ENCODE measurements at regions not wholly inside any gene's neighbourhood (a gene's known extent, or its start where the extent isn't known, plus 50 kb on each side); places are given as distances from the start of the nearest gene placed in this dataset.

DNA sequence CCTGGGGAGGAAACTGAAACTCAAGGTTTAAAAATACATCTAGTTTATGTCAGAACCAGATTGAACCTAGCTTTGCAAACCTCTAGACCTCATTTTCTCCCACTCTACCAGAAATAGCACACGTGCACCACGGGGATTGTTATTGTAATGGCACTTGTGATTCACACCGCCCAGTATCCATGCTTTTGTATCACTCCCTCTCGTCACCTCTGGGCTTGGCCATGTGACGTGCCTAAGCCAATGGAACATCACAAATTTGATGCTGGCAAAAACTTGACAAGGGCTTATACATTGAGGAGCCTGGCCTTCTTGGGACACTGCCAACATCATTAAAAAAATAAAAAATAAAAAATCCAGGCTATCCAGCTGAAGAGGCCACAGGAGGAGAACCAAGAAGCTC, 495.8 kb upstream of the POU3F3 start:
- TF ChIP-seq CTCF (IDR thresholded peaks at IDR 0.05; ENCODE audit: low read depth, low read length, missing control alignments), result no peak
- in situ Hi-C loops (cut with HindIII; ENCODE audit: low sequenced_read_pairs), result no loop called here
- DNase-seq (ENCODE audit: low read depth), result no peak
- H3K4me3 ChIP-seq (ENCODE audit: low read depth, low read length), result no peak overlapping the region

DNA sequence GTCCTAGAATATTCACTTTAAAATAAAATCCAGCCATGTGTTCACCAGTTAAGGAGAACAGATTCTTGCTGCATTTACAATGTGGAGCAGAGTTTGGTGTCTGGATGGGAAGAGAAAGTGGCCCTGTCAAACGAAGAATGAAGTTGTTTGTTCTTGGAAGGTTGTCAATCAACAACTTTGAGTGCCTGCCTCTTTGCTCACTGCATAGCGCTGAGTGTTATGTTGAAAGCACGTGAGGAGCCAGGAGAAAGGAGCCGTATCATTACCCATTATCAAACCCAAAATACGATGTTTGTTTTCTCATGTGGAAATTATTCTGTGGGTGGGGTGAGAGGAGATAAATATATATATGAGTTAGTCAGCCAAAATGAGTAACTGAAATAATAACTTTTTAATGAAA, 492.5 kb upstream of the POU3F3 start:
- TF ChIP-seq CTCF (IDR thresholded peaks at IDR 0.05; ENCODE audit: low read depth, low read length, missing control alignments), result no peak
- no peak overlapping the region for H3K4me3 ChIP-seq (ENCODE audit: low read depth, low read length)
- in situ Hi-C loops (cut with HindIII; ENCODE audit: low sequenced_read_pairs), result no loop called here
- no peak for DNase-seq (ENCODE audit: low read depth)

GRCh38 chr2:104368089-104368488, 485.8 kb upstream of the POU3F3 start:
- no peak overlapping the region for H3K4me3 ChIP-seq (ENCODE audit: low read depth, low read length)
- in situ Hi-C loops (cut with HindIII; ENCODE audit: low sequenced_read_pairs), result no loop called here
- no peak for DNase-seq (ENCODE audit: low read depth)
- TF ChIP-seq CTCF (IDR thresholded peaks at IDR 0.05; ENCODE audit: low read depth, low read length, missing control alignments), result no peak

GRCh38 chr2:104371087-104371781, 482.7 kb upstream of the POU3F3 start:
- in situ Hi-C loops (cut with HindIII; ENCODE audit: low sequenced_read_pairs), result no loop called here
- H3K4me3 ChIP-seq (ENCODE audit: low read depth, low read length), result no peak overlapping the region
- TF ChIP-seq CTCF (IDR thresholded peaks at IDR 0.05; ENCODE audit: low read depth, low read length, missing control alignments), result no peak
- no peak for DNase-seq (ENCODE audit: low read depth)

DNA sequence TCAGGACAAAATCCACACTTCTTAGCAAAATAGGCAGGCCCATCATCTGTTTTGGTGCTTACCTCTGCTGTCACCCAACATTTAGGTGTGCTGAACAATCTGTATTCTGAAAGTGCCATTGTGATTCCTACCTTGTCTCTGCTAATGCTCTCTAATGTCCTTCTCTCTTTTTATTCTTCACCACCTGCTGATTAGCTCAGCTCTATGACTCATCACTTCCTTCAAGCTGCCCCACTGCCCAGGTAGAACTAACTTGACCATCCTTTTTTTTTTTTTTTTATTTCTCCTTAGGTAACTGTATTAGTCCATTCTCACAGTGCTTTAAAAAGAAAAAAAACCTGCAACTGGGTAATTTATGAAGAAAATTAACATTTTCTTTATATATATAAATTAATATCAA, 478.7 kb upstream of the POU3F3 start:
- H3K4me3 ChIP-seq (ENCODE audit: low read depth, low read length), result no peak overlapping the region
- TF ChIP-seq CTCF (IDR thresholded peaks at IDR 0.05; ENCODE audit: low read depth, low read length, missing control alignments), result no peak
- in situ Hi-C loops (cut with HindIII; ENCODE audit: low sequenced_read_pairs), result no loop called here
- DNase-seq (ENCODE audit: low read depth), result no peak

DNA sequence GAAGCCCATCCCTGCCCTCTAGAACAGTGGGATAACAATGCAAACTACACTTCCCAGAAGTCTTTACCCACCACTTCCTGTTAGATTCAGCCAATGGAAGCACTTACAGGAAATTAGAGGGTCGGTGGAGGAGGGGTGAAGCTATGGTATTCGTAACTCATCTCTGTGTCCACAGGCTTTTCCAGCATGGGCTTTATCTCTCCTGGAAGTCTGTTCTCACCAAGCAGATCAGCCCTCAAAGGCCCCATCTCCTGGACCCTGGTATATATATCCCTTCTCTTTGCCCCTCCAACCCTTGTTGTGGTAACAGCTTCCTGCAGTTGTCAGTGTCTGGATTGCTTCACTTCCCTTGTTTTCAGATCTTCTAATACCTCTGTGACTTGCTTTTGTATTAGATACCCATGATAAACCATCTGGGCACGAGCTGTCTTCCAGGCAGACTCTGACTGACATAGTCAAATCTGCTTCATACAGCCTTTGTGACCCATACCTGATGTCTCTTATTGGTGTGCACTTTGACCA, 475.0 kb upstream of the POU3F3 start:
- peak; percentile 27 for DNase-seq (ENCODE audit: low read depth)
- in situ Hi-C loops (cut with HindIII; ENCODE audit: low sequenced_read_pairs), result no loop called here
- TF ChIP-seq CTCF (IDR thresholded peaks at IDR 0.05; ENCODE audit: low read depth, low read length, missing control alignments), result no peak
- peak overlapping the region; percentile 48 for H3K4me3 ChIP-seq (ENCODE audit: low read depth, low read length)

Data from astrocyte of the cerebellum (primary cell).